Glomerular endothelial cell (primary cell): ENCODE measurements at regions not wholly inside any gene's neighbourhood (a gene's known extent, or its start where the extent isn't known, plus 50 kb on each side); places are given as distances from the start of the nearest gene placed in this dataset.

ENCODE experiments used
- DNase-seq: peaks from one replicate; pipeline ENCODE4 v3.0.0-alpha.2; 2011; ENCODE audit warnings: low read depth, low spot score; ENCODE audit errors: extremely low read depth

GRCh38 chr2:82665691-82666090 is 1793.4 kb downstream of the SUCLG1 start:
- no peak for DNase-seq

DNA sequence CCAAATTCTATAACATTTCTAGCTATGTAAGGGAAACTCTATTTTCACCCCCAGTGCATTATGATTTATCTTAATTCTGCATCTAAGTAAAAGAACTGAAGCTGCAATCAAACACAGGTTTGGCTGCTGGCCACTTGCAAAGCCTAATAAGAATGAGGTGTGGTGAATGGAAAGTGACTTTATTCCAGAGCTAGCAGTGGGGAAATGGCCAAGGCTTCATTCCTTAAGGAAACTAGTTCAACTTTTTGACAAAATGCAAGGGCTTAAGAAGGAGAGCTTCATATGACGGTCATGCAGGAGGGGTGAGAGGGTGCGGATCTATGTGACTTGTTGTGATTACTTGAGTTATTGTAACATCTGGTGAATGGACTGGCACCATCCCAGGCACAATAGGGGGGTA is 1802.0 kb downstream of the SUCLG1 start:
- no peak for DNase-seq

DNA sequence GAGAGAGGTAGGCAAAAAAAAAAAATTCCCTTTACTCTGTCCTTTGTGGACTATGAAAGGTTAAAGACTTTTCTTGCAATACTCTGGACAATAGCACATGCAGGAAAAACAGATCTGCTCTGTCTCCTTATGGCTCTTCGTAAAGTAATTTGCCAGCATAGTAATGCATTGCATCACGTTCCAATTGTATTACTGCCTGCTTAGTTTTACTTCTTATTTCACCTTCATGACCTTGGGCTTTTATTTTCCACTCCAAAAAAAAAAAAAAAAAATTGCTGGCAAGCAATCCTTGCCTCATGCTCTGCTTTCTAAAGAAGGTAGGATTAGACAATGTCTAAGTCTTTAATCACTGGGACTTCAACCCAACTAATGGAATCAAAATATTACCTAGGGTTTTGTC is 1802.7 kb downstream of the SUCLG1 start:
- no peak for DNase-seq

DNA sequence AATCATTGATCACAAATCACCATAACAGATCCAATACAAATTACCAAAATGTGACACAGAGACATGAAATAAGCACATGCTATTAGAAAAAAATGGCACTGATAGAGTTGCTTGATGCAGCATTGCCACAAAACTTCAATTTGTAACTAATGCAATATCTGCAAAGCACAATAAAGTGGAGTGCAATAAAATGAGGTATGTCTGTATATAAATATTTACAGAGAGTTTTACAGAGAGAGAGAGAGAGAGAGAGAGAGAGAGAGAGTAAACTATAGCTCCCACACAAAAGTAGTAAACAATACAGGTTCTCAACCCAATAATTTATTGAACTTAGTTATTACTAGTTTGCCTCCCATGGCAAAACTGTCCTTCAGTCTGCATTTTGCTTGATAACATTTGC is 1807.0 kb downstream of the SUCLG1 start:
- DNase-seq, result no peak

GRCh38 chr2:82650038-82650437 is 1809.0 kb downstream of the SUCLG1 start:
- DNase-seq, result no peak

GRCh38 chr2:82641598-82642180 is 1817.4 kb downstream of the SUCLG1 start:
- no peak for DNase-seq

DNA sequence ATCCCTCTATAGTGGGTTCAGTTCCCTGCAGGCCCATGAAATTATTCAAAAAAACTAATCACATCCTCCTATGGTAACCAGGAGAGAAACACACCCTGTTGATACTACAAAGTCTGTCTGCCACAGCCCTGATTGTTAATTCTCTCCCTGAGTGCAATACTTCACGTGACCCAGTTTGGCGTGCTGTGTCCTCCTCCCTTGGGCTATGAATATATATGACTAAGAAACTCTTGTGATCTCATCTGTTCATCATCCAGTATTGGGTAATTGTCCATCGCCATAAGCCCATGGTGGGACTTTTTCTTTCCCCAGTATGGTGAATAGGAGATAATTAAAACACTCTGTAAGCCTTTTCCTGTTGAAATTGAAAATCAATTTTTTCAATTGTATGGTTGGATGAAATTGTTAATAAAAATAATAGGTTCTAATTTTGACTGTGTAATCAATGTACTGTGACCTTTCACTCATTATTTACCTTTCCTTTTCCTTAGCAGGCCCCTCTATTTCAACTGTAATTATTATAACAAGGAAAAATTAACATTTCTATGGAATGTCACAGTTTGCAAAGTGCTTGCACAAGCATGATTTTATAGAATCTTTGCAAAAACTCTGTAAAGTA is 1822.6 kb downstream of the SUCLG1 start:
- no peak for DNase-seq

DNA sequence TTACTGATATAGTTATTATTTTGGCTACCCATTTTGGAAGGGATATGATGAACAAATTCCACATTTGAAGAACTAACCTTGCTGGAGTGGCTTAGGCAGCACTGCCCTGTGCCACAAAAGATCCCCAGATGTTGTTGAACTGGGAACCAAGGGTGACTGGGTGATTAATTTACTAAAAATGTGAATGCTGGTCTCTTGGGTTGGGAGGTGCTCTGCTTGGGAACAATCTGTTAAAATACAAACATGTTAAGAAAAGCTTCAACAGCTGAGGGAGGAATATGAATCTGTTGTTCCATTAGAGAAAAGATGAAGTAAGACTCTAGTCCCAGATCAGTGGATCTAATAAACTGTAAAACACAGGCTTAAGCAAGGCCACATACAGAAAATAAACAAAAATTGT is 1860.1 kb downstream of the SUCLG1 start:
- DNase-seq, result no peak

DNA sequence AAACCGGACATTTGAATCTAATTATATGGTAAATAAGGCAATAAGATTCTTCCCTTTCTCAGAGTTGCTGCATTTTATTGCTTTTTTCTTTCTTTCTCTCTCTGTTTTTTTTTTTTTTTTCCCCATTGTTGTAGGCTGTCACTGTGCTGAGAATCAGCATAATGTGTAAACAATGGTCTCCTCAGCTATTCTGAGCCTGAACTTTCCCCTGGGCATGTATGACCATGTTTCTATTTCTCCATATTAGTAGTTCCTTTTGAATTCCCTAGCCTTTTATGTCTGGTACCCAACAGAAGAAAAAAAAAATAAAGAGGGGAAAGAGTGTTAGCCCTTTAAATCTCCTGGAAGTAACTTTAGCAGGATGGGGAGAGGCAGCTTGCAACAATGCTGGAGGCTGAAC is 1862.5 kb downstream of the SUCLG1 start:
- no peak for DNase-seq

DNA sequence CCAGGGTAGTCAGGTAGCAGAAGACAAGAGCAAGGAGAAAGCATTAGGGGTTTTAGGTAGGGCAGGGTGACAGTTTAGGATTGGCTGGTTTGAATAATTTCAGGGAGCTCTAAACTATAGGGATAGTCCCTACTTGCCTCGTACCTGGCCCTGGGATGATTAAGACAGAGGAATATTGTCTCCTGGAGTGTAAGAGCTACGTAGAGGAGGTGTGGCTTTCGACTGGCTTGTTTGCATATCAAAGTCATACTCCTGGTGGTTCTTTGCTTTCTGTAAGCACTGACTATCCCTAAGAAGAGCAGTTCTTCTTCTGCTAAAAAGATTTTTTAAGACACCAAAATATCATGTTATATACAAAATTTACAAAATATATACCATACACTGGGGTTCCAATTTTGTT is 1867.4 kb downstream of the SUCLG1 start:
- no peak for DNase-seq

DNA sequence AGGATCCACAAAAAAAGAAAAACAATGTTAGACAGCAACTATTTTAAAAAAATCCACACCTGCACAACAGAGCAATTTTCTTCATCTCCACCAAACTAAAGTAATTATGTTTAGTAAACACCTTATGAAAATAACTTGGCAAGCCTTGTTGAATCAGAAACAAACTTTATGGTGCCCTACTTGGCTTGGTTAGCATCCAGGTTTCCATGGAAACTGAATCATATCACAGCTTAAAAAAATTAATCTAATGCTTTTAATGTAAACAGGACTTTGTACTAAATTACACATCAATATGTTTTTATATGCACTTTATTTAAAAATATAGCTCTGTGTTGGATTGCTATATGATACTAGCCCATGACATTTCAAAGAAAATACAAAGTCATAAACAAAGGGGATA is 1882.4 kb downstream of the SUCLG1 start:
- DNase-seq, result no peak

- DNase-seq, result no peak
Measured at GRCh38 chr2:82539280-82539621, 1919.8 kb downstream of the SUCLG1 start.

- DNase-seq, result no peak
Measured at GRCh38 chr2:82538590-82539279, 1920.3 kb downstream of the SUCLG1 start.

GRCh38 chr2:82528288-82528687 is 1930.8 kb downstream of the SUCLG1 start:
- DNase-seq, result no peak

DNA sequence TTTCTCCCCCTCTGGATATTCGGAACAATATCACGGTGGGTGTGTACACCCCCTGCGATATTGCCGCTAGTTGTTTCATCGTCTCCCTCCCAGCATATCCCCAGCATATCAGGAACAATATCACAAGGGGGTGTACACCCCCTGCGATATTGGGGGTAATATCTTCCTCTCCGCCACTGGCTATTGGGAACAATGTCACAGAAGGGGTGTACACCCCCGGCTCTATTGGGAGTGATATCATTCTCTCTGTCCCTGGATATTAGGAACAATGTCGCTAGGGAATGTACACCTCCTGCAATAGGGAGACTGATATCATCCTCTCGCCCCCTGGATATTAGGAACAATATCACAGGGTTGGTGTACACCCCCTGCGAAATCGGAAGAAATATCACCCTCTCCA is 1932.0 kb downstream of the SUCLG1 start:
- no peak for DNase-seq

GRCh38 chr2:82526277-82526676 is 1932.8 kb downstream of the SUCLG1 start:
- no peak for DNase-seq

GRCh38 chr2:82525744-82526143 is 1933.3 kb downstream of the SUCLG1 start:
- no peak for DNase-seq

- no peak for DNase-seq
Measured at GRCh38 chr2:82524826-82525225, 1934.3 kb downstream of the SUCLG1 start.

GRCh38 chr2:82511894-82512293 is 1947.2 kb downstream of the SUCLG1 start:
- no peak for DNase-seq

DNA sequence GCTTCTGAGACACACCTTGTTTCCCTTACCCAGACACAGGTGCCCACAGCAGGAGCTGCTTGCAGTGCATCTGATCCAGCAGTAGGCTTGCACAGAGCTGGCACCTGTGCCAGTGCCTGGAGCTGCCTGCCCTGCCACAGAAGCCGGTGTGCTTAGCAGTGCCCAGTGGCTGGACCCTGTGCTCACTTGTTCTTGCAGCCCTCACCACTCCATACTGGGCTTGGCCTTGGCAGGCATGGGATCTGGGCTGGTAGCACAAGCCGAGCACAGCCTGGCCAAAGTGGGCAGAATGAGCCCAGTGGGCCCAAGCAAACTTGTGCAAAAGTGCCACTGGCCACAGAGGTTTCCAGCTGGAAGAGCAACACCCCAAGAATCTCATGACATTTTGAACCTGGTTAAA is 1950.4 kb downstream of the SUCLG1 start:
- no peak for DNase-seq

DNA sequence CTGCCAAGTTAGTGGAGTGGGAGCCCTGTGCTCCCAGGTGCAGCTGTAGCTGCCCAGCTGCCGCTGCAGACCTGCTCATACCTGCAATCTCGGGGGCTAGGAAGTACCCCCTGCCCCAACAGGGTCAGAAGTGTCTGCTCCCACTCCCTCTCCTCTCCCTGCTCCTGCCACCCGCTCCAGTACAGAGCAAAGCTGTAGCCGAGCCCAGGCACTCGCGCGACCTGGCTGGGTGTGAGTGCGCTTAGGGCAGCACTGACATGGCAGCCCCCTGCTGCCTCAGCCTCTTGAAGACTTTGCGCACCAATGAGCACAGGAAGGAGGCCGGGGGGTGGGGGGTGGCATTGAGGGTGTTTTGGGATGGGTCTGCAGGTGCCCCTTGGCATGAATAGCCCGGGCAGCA is 1951.4 kb downstream of the SUCLG1 start:
- DNase-seq, result no peak

DNA sequence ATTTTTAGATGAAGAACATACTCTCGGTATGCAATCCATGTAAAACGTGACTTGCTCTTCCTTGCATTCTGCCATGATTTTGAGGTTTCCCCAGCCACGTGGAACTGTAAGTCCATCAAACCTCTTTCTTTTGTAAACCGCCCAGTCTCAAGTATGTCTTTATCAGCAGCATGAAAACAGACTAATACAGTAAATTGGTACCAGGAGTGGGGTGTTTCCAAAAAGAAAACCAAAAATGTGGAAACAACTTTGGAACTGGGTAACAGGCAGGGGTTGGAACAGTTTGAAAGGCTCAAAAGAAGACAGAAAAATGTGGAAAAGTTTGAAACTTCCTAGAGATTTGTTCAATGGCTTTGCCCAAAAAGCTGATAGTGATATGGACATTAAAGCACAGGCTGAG is 1957.9 kb downstream of the SUCLG1 start:
- no peak for DNase-seq
